Neural crest cell (in vitro differentiated cells): ENCODE measurements at regions not wholly inside any gene's neighbourhood (a gene's known extent, or its start where the extent isn't known, plus 50 kb on each side); places are given as distances from the start of the nearest gene placed in this dataset.

Experiments used
- DNase-seq: peaks from one replicate; pipeline ENCODE4 v3.0.0; 2021; ENCODE audit warnings: low read depth, mixed read lengths, low spot score
- H3K27ac Mint-ChIP-seq: one replicate; pipeline ENCODE4 v1.8.0; 2021; ENCODE audit warnings: mild to moderate bottlenecking, mixed read lengths; ENCODE audit not compliant: unreplicated experiment
- H3K27me3 Mint-ChIP-seq: 2 replicates; pipeline ENCODE4 v1.8.0; 2021; ENCODE audit warnings: low read depth, mild to moderate bottlenecking, mixed read lengths
- H3K36me3 Mint-ChIP-seq: 2 replicates; pipeline ENCODE4 v1.8.0; 2021; ENCODE audit warnings: low read depth, mild to moderate bottlenecking, mixed read lengths
- H3K4me1 Mint-ChIP-seq: 2 replicates; pipeline ENCODE4 v1.8.0; 2021; ENCODE audit warnings: mixed read lengths
- H3K4me3 Mint-ChIP-seq: one replicate; pipeline ENCODE4 v1.8.0; 2021; ENCODE audit warnings: mild to moderate bottlenecking, mixed read lengths
- H3K9me3 Mint-ChIP-seq: 2 replicates; pipeline ENCODE4 v1.8.0; 2021; ENCODE audit warnings: mixed read lengths
- TF ChIP-seq, protein P1 (sequence below): fragments of 200-600 bp; sonication (generic); conservative IDR thresholded peaks from 2 replicates; pipeline ENCODE4 v1.5.0; 2021; ENCODE audit warnings: antibody characterized with exemption, mild to moderate bottlenecking

DNA sequence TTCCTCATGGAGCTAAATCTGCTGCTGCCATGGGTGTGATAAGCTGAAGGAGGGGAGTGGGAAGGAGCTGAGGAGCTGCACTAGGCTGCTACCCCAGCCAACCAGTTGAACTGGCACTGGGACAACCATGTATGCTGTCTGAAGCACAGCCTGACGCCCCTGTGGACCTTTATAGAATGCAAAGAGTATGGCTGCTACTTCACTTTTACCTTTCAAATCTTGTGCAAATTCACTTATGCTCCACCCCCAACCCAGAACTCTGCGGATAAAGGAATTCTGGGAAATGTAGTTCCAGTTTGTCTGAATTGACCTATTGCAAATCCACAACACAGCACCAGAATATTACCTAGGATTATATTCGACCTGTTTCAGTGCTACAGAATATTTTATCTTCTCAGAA, 217.4 kb upstream of the SLC35B3 start:
- peaks cover 8% of the 10 kb centered on the region for H3K9me3 Mint-ChIP-seq
- H3K36me3 Mint-ChIP-seq: no peaks in the 10 kb centered on the region
- TF ChIP-seq, protein P1, sequence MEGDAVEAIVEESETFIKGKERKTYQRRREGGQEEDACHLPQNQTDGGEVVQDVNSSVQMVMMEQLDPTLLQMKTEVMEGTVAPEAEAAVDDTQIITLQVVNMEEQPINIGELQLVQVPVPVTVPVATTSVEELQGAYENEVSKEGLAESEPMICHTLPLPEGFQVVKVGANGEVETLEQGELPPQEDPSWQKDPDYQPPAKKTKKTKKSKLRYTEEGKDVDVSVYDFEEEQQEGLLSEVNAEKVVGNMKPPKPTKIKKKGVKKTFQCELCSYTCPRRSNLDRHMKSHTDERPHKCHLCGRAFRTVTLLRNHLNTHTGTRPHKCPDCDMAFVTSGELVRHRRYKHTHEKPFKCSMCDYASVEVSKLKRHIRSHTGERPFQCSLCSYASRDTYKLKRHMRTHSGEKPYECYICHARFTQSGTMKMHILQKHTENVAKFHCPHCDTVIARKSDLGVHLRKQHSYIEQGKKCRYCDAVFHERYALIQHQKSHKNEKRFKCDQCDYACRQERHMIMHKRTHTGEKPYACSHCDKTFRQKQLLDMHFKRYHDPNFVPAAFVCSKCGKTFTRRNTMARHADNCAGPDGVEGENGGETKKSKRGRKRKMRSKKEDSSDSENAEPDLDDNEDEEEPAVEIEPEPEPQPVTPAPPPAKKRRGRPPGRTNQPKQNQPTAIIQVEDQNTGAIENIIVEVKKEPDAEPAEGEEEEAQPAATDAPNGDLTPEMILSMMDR: no peak
- DNase-seq: no peak
- H3K4me3 Mint-ChIP-seq: no peak overlapping the region
- H3K4me1 Mint-ChIP-seq: no peaks in the 10 kb centered on the region
- no peak overlapping the region for H3K27ac Mint-ChIP-seq
- H3K27me3 Mint-ChIP-seq: no peaks in the 10 kb centered on the region

DNA sequence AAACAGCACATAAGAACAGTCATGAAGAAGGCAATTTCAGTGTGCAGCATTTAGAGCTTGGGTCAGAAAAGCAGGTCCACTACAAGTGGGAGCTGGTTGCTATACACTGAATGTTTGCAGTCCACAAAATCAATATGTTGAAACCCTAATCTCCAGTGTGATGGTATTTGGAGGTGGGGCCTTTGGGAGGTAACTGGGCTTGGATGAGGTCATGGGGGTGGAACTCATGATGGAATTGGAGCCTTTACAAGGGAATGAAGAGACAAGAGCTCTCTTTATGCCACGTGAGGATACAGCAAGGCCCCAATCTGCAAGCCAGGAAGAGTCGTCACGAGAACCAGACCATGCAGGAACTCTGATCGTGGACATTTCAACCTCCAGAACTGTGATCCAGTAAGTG, 216.7 kb upstream of the SLC35B3 start:
- no peaks in the 10 kb centered on the region for H3K27me3 Mint-ChIP-seq
- DNase-seq: no peak
- H3K36me3 Mint-ChIP-seq: no peaks in the 10 kb centered on the region
- H3K9me3 Mint-ChIP-seq: peaks cover 8% of the 10 kb centered on the region
- TF ChIP-seq, protein P1: no peak
- H3K4me3 Mint-ChIP-seq: no peak overlapping the region
- no peaks in the 10 kb centered on the region for H3K4me1 Mint-ChIP-seq
- H3K27ac Mint-ChIP-seq: no peak overlapping the region

DNA sequence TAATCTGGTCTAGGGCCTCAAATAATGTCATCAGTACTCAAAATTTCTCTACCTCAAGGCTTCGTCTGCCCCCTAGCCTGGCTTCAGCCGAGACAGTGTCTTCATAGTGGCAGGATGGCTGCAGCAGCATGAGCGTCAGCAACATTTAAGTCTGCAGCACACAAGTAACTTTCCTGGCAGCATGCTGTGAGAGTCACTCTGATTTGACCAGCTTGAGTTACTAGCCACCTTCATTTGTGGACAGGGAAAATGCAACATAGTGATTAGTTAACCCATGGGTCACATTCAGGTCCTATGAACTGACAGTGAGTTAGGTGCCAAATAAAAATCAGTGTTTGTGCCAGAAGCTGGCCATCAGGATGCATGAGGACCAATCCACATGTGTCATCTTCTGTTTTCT, 209.9 kb upstream of the SLC35B3 start:
- Mint-ChIP-seq H3K4me3 (no peak overlapping the region), H3K27me3 (no peaks in the 10 kb centered on the region), H3K27ac (no peak overlapping the region), H3K9me3 (peaks cover 11% of the 10 kb centered on the region), H3K36me3 (no peaks in the 10 kb centered on the region), H3K4me1 (no peaks in the 10 kb centered on the region)
- TF ChIP-seq, protein P1: no peak
- no peak for DNase-seq

DNA sequence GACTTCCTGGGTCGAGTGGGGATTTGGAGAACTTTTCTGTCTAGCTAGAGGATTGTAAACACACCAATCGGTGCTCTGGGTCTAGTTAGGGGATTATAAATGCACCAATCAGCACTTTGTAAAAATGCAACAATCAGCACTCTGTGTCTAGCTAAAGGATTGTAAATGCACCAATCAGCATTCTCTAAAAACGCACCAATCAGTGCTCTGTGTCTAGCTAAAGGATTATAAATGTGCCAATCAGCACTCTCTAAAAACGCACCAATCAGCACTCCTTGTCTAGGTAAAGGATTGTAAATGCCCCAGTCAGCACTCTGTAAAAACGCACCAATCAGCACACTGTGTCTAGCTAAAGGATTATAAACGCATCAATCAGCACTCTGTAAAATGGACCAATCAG, 209.0 kb upstream of the SLC35B3 start:
- Mint-ChIP-seq H3K4me3 (no peak overlapping the region), H3K4me1 (no peaks in the 10 kb centered on the region), H3K9me3 (peaks cover 10% of the 10 kb centered on the region), H3K27me3 (no peaks in the 10 kb centered on the region), H3K27ac (no peak overlapping the region), H3K36me3 (no peaks in the 10 kb centered on the region)
- TF ChIP-seq, protein P1: no peak
- no peak for DNase-seq

DNA sequence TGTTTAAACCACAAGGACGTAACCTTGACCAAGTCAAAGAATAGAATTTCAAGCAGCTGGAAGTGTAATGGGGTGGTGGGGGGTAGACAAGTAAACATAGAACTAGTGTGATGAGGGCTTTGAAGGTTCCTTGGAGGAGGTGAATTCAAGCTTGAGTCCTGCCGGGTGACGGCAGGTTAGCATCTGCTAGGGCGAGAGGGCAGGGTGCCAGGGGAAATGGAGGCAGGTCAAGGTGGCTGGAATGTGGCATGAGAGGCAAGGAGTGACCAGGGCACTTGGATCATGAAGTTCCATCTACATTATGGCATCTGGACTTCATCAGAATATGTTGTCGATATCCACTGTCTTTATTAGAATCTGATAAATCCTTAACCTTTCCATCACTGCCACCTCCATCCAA, 207.5 kb upstream of the SLC35B3 start:
- TF ChIP-seq, protein P1: no peak
- Mint-ChIP-seq H3K36me3 (no peaks in the 10 kb centered on the region), H3K4me1 (no peaks in the 10 kb centered on the region), H3K27me3 (no peaks in the 10 kb centered on the region), H3K27ac (no peak overlapping the region), H3K9me3 (peaks cover 6% of the 10 kb centered on the region), H3K4me3 (no peak overlapping the region)
- DNase-seq: no peak

DNA sequence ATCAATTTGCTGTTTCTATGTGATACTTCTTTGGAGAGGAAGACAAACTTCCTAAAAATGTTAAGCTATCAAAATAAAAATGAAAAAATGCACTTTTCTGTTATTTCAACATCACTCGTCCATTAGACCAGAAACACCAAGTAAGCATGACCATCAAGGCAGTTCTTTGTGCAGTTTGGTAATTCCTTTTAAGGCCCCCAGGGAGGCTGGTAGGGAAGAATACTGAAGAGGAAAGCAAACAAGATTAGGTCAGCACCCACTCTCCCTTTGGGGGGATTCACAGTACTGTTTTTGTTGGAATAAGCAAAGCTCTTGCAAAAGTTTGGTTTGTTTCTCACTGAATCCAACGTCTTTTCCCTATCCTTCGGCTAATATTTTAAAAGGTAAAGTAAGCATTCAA, 206.8 kb upstream of the SLC35B3 start:
- H3K36me3 Mint-ChIP-seq: no peaks in the 10 kb centered on the region
- peaks cover 6% of the 10 kb centered on the region for H3K9me3 Mint-ChIP-seq
- H3K4me3 Mint-ChIP-seq: no peak overlapping the region
- TF ChIP-seq, protein P1: no peak
- no peak for DNase-seq
- no peaks in the 10 kb centered on the region for H3K27me3 Mint-ChIP-seq
- no peaks in the 10 kb centered on the region for H3K4me1 Mint-ChIP-seq
- no peak overlapping the region for H3K27ac Mint-ChIP-seq
